ENCODE measurements at regions not wholly inside any gene's neighbourhood (a gene's known extent, or its start where the extent isn't known, plus 50 kb on each side); places are given as distances from the start of the nearest gene placed in this dataset.
"Not testable (repeated sequence)": the region's sequence is repeated elsewhere in the genome, so short reads cannot be mapped to it uniquely, and the experiment has no call there.

DNA sequence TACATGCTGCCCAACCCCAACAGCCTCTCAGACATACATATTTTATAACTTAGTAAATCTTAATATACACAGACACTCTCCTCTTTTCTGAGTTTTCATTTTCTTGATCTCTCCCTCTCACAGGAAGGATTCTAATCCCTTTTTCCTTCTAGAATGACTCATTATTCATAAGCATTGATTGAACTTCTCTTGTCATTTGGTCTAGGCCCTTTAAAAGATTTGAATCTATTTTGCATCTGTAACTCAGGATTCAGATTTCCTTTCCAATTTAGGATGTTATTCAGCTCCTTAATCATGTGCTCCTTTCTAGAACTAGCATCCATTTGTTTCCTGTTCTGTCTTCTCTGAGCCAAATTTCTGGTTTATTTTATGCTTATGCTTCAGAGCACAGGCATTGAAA, 624.5 kb upstream of the SGO1 start:
- DNase-seq, result no peak

DNA sequence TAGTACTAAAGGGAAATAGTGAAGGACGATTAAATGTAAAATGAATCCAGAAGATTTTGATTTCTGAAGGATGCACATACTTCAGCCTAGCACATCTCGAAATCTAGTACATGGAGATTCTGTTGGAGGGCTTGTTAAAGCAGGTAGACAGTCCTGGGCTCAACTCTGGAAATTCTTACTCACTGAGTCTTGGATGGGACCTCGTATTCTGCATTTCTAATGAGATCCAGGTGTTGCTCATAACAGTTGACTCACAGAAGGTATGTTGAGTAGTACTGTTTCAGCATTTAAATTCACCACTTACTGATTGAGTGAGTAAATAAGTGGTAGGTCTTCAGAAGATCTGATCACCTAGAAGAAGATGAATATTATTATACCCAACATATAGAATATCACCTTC, 623.4 kb upstream of the SGO1 start:
- DNase-seq, result no peak

DNA sequence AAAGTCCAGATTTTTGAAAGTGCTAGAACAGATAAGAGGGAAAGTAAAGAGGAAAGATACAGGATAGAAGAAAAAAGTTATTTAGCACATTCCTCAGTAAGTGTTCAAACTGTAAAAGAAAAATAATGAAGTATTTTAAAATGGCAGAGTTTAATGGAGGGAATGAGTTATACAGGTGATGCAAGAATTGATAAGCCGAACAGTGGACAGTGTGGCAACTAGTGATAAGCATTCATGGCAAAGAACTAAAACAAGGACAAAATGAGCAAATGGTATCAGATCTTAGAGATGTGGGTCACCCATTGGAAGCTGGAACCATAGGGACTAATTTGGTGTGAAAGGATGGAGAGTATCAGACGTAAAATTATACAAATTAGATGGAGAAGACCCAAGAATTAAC, 622.9 kb upstream of the SGO1 start:
- no peak for DNase-seq

DNA sequence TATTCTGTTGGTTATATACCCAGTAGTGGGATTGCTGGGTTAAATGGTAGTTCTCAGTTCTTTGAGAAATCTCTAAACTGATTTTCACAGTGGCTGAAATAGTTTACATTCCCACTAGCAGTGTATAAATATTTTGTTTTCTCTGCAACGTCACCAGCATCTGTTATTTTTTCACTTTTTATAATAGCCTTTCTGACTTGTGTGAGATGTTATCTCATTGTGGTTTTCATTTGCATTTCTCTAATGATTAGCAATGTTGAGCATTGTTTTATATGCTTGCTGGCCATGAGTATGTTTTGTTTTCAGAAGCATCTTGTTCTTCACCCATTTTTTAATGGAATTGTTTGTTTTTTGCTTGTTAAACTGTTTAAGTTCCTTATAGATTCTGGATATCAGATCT, 612.7 kb upstream of the SGO1 start:
- no peak for DNase-seq

DNA sequence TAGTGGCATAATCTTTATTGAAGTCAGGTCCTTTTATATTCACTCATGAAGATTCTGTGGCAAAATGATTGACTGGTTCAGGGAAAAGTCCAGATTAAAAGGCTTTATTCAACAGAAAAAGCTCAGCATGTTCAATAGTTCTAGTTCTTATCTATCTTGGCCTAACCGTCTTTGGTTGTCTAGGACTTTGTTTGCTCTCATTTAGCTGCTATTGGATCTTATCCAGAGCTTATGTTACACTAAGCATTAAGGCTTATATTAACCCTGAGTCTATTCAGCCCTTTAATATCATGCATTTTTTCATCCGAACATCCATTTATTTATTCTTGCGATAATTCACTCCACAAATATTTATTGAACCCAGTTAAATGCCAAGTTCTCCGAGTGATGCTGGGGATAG, 601.0 kb upstream of the SGO1 start:
- DNase-seq, result no peak

DNA sequence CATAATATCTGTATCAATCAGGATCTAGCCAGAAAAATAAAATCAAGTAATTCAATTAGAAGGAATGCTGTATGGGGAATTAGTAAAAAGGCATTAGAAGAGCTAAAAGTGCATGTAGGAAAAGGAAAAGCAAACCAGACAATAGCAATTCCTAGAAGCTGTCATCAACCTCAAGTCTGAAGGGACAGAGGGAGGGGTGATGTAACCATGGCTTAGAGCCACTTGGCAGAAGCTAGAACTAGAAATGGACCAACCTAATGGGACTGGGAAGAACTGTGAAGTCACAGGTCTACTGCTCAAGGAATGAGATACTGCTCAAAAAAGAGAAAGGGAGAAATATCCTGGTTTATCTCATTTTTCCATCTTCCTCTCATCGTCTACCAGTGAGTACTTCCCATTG, 590.7 kb upstream of the SGO1 start:
- no peak for DNase-seq

DNA sequence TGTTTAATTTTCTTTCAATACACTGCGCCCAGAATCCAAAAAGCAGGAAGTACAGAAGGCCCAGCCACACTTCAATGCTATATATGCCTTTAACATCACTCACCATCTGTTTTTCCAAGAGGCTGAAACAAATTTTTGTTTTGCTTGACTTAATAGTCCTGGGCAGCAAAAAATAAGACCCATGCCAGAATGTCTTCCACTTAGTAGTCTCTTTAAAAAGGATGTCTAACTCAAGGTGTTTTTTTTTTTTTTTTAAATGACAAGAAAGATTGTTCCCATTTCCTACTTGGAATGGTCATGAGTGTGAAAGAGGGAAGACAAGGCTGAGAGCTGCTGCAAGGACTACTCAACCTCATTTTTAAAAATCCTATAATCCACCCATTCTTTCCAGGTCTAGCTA, 590.3 kb upstream of the SGO1 start:
- DNase-seq, result no peak

DNA sequence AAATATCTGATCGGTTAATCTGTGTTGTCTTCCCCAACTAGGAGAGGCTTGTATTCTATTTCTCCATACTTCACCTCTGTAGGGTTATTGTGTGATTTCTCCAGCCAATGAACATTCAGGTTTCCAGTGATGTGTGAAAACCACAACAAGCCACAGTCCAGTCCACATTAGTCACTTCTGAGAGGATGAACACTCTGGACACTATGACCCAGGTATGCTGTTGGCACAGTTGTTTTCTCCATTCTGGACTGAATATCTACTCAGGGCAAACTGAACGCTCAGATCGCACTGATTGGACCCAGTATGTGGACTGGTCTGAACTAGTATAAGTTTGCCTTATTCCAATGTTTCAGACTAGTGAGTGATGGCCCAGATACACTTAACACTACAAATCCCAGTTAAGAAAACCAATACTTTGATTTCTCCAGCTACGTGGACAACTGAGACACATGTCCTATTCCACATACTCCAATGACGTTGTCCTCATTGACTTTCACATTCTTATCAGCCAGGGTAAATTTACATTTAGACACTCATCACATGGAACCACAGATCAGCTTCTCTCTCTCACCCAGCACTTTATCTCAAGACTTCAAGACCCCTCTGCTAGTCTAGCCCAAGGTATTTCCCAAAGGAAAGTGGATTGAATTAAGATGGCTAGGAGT, 587.4 kb upstream of the SGO1 start:
- no peak for DNase-seq

DNA sequence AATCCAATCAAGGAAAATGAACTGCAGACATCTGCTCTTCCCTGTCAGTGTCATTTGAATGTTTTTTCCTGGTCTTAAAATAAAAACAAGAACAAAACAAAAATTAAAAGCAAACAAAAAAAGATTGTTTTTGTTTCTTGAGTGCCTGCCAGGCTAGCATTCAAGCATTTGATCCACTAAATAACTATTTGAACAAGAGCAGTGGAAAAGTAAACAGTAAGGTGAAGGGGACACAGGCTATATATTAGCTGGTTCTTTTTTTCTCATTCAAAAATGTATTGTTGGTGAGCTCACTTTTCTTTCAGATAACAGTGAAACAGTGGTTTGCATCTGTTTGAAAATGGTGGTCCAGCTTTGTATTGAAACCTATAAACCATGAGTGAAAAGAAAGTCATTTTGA, 586.9 kb upstream of the SGO1 start:
- DNase-seq, result no peak

DNA sequence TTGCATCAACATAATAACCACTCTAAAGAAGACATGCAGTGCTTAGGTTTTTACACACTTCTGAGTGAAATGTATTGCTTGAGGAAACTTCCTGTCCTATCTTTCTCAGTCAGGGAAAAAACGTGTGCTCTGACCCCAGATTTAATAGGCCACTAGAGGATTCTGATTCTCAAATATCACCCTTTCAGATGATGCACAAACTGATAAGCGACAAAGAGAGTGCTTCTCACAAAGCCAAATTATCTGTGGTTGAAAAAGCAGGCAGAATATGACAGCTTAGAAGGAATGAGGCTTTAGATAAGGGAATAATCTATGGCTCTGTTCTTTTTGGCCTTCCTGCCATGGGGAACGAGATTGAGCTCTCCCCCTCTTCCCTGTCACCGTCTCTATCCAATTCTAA, 583.4 kb upstream of the SGO1 start:
- no peak for DNase-seq

DNA sequence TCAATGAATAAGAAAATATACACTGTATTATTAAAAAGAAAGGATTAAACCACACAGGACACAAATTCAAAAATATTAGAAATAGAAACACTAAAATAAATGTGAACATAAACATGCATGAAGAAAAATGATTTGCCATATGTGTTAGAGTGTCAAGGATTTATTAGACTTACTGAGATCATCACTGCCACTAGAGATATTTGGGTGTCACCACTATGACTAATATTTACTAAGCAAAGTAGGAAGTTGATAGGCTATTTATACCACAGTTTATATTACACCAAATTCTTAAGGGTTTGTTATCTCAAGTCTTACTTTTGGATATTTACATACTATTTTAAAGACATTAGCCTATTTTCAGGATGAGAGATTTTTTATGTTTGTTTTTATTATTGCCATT, 575.0 kb upstream of the SGO1 start:
- DNase-seq, result no peak

DNA sequence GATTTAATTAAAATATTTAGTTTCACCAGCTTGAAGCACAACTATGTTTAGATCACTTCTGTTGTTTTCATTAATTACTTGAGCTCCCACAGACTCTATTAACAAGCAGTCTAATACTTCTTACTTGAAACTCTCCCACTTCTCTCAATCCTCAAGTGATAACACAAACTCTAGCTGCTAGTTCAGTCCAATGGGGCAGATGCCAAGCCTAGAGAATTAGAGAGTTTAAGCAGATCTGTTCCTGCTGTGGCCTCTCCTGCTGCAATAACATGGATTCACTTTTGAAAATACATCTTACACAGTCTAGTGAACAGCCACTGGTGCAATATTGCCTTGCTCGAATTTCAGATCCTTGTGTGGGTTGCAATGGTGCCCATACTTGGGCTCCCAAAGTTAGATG, 566.4 kb upstream of the SGO1 start:
- no peak for DNase-seq

DNA sequence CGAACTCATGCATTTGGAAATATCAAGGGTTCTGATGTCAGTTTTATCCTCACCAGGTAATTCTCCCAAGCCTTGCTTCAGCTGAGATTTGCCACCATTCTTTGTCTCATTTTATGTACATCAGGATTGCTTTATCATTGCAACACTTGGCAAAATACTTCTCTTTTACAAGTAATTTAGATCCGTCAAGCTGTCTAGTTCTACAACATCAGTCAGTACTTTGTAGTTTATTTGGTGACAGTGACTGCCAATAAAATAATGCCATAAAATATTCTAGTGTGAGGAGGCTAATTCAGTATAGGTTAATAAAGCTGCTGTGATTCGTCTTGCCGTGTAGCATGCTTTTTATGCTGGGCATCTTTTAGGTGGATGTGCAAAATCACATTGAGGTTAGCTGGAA, 565.3 kb upstream of the SGO1 start:
- DNase-seq, result no peak

DNA sequence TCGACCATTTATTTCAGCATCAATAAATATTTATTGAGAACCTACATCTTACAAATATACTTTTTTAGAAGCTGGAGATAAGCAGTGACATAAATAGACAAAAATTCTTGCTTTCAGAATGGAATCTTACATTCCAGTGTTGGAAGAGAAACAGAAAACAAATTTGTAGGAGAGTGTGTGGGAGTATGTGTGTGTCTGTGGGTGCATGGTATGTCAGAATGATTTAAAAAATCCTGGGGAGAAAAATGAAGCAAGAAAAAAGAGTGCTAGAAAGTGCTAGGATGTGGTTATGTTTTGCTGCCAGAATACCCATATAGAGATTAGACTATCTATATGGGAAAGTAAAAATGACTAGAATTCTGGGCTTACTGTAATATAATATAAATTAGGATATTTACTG, 561.7 kb upstream of the SGO1 start:
- no peak for DNase-seq

DNA sequence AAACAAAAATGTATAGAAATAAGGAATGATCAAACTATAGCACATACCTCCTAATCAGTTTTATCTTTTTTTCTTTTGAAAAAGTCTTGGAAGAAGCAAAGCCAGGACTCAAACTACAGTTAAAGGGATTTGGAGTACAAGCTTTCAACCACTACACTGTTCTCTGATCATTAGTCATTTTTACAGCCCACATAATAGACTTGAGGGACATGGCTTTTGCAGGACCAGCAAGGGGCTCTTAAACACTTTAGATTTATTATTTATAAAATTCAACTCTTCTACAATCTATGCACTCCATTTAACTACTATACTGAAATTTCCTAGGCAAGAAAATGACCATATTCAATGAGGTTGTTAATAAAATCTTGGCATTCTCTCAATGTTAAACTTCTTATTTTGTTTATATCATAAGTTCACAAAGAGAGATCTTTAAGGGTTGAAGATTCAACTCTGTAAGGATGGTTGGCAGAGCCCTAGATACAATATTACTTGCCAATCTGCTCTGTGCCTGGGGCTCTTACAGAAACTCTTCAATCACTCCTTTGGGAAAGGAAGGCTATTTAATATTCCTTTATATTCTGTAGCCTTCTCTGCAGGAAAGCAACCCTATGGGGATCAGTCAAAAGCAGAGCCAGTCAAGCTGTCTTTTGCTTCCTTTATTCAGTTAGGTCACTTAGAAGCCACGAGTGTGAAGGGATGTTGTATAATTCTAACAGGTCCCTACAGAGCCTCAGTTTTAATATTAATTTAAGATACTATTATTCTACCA, 557.7 kb upstream of the SGO1 start:
- DNase-seq, result no peak

DNA sequence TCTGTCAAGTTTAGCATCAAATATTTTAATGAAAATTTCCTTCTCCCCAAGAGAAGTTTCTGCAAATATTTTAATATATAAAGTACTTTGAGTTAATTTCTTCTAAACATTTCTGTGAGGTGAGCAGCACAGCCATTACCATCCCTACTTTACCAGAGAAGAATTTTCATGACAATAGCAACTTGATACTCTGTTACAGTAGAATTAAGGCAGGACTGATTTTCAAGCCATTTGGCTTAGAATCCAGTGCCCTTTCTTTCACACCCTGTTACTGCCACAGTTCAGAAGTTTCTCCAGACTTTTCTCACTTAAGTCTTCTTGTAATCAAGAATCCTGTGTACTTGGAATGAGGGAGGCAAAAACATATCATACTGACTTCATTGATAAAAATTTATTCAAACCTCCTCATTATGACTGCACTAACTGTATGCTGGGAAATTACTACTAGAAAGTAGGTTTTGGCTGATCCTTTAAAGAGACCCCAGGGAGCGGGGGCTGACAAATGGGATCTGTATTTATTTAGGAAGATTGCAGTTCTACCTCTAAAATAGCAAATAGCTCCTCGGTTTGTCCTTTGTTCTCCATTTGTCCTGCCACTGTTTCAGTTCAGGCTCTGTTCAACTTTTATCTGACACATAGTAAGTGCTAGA, 557.0 kb upstream of the SGO1 start:
- no peak for DNase-seq

DNA sequence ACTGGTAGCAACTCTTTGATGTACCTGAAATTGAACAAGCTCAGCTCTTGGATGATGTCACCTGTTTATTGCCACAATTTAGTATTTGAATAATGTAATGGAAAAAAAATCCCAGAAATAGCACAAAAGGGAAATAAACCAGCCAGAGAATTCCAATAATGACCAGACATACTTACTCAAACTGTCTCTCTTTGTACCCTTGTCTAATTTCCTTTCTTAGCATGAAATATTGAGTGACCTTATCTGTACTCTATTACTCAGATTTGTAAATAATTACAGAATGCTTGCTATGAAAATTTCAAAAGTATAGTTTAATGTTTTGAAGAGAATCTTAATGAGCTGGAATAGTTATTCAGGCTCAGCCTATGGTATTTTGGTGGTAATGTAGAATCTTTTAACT, 555.4 kb upstream of the SGO1 start:
- DNase-seq, result no peak

DNA sequence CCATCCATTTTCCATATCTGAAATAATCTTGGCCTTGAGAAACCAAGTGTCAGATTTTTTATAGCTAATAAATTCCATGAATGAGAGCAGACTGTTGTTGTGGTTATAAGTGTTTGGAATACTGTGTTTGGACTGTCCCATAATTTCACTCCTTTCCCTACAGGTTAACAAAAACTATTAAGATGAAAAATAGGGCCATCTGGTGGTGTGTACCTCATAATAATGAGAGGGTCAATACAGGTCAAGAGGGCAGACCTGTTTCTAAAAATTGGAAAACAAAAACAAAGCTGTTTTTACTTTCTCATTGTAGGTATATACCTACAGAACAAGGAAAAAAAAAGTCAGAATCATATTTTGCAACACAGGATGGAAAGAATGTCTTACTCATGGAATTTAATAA, 553.8 kb upstream of the SGO1 start:
- DNase-seq, result no peak

DNA sequence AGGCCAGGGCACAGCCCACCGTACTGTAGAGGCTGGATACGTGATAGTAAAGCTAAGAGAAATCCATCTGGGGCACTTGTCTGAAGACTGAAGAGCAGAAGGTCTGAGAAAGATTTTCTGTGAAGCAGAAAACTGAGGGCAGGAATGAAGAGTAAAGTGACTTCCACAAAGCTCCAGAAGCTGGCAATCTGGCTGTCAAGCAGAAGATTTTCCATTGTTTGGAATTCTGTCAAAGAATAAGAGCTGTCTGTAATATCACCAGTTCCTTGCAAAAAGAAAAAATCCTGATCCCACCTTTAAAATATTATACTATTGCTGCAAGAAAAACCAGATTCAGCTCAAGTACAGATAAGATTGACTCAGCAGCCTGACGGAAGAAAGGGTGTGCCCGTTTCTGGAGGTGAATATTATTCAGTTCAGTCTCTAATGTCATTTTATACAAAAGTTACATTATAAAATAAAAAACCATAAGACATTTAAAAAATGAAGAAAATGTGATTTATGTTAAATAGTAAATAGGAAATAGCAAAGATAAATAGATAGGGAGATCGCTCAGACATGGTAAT, 550.4 kb upstream of the SGO1 start:
- no peak for DNase-seq

DNA sequence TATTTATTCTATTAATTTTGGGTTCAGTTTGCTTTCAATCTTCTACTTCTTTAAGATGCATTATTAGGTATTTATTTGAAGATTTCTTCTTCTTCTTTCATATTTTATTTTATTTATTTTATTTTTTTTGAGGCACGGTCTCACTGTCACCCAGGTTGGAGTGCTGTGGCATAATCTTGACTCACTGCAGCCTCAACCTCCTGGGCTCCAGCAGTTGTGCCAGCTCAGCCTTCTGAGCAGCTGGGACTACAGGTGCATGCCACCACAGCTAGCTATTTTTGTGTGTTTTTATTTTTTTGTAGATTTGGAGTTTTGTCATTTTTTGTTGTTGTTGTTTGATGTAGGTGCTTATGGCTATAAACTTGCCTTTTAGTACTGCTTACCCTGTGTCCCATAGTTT, 543.2 kb upstream of the SGO1 start:
- DNase-seq, result no peak

DNA sequence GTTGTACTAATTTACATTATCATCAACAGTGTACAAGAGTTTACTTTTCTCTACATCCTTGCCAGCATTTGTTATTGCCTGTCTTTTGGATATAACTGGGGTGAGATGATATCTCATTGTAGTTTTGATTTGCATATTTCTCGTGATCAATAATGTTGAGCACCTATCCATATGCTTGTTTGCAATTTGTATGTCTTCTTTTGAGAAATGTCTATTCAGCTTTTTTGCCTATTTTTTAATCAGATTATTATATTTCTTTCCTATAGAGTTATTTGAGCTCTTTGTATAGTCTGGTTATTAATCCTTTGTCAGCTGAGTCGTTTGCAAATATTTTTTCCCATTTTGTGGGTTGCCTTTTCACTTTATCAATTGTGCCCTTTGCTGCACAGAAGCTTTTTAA, 540.8 kb upstream of the SGO1 start:
- DNase-seq, result no peak

DNA sequence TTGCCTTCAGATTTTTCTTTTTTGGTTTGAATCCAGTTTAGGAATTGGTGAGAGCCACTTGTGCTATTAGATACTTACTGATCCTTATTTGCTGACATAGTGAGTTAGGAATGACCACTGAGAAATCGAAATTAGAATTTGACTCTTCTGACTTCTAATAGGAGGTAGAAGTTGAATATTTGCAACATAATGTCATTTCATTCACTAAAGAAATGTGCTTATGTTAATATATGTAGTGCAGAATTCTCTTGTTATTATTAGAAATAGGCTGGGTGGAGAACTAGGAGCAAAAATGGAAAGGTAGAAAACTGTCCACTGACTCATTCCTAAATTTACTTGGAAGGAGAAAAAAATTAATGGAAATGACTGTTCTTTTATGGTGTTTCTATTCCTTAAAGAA, 538.2 kb upstream of the SGO1 start:
- no peak for DNase-seq

DNA sequence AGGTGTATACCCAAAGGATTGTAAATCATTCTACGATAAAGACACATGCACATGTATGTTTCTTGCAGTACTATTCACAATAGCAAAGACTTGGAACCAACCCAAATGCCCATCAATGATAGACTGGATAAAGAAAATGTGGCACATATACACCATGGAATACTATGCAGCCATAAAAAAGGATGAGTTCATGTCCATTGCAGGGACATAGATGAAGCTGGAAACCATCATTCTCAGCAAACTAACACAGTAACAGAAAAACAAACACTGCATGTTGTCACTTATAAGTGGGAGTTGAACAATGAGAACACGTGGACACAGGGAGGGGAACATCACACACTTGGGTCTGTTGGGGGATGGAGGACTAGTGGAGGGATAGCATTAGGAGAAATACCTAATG, 530.4 kb upstream of the SGO1 start:
- DNase-seq, result not testable (repeated sequence)

DNA sequence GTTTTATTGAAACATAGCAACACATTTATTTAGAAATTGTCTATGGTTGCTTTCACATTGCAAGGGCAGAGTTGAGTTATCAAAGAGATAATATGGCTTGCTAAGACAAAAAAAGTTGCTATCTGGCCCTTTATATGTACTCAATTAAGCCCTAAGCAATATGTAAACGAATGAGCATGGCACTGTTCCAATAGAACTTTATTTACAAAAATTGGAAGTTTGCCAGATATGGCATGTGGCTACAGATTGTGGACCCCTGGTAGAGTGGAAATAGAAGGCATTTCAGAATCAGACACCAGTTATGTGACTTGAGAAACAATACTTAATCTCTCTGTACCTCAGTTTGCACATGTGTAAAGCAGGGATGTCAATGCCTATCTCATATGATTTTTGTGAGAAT, 515.6 kb upstream of the SGO1 start:
- no peak for DNase-seq
